ENCODE measurements at regions not wholly inside any gene's neighbourhood (a gene's known extent, or its start where the extent isn't known, plus 50 kb on each side); places are given as distances from the start of the nearest gene placed in this dataset.
"Not testable (repeated sequence)": the region's sequence is repeated elsewhere in the genome, so short reads cannot be mapped to it uniquely, and the experiment has no call there.

- H3K27me3 ChIP-seq (ENCODE audit: insufficient read depth, low read length): no peaks in the 10 kb centered on the region
- no peak overlapping the region for H3K4me3 ChIP-seq (ENCODE audit: low read length)
- no peaks in the 10 kb centered on the region for H3K9me3 ChIP-seq (ENCODE audit: insufficient read depth, low read depth, low read length)
- no peak overlapping the region for H3K27ac ChIP-seq (ENCODE audit: low read length)
- no peak overlapping the region for H3K9ac ChIP-seq (ENCODE audit: low read depth, low read length)
- H3K4me1 ChIP-seq (ENCODE audit: insufficient read depth, low read length): no peaks in the 10 kb centered on the region
- no peaks in the 10 kb centered on the region for H3K36me3 ChIP-seq (ENCODE audit: insufficient read depth, low read depth, low read length)
Measured at GRCh38 chr11:101835506-101836063, 79.2 kb upstream of the CEP126 start.

DNA sequence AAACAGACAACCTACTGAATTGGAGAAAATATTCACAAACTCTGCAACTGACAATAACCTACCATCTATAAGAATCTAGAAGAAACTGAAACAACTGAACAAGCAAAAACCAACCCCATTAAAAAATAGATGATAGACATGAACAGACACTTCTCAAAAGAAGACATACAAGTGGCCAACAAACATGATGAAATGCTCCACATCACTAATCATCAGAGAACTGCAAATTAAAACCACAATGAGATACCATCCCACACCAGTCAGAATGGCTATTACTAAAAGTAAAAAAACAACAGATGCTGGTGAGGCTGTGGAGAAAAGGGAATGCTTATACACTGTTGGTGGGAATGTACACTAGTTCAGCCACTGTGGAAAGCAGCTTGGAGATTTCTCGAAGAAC, 84.3 kb upstream of the CEP126 start:
- not testable (repeated sequence) for H3K9ac ChIP-seq (ENCODE audit: low read depth, low read length); H3K9me3 ChIP-seq (ENCODE audit: insufficient read depth, low read depth, low read length); H3K4me1 ChIP-seq (ENCODE audit: insufficient read depth, low read length); H3K36me3 ChIP-seq (ENCODE audit: insufficient read depth, low read depth, low read length); H3K4me3 ChIP-seq (ENCODE audit: low read length); H3K27ac ChIP-seq (ENCODE audit: low read length); H3K27me3 ChIP-seq (ENCODE audit: insufficient read depth, low read length)

GRCh38 chr11:101825531-101825930, 89.3 kb upstream of the CEP126 start:
- Histone ChIP-seq H3K27ac (ENCODE audit: low read length) (no peak overlapping the region), H3K9ac (ENCODE audit: low read depth, low read length) (no peak overlapping the region), H3K4me1 (ENCODE audit: insufficient read depth, low read length) (no peaks in the 10 kb centered on the region), H3K9me3 (ENCODE audit: insufficient read depth, low read depth, low read length) (no peaks in the 10 kb centered on the region), H3K27me3 (ENCODE audit: insufficient read depth, low read length) (no peaks in the 10 kb centered on the region), H3K4me3 (ENCODE audit: low read length) (no peak overlapping the region), H3K36me3 (ENCODE audit: insufficient read depth, low read depth, low read length) (no peaks in the 10 kb centered on the region)

- Histone ChIP-seq H3K9ac (ENCODE audit: low read depth, low read length) (no peak overlapping the region), H3K4me3 (ENCODE audit: low read length) (no peak overlapping the region), H3K27me3 (ENCODE audit: insufficient read depth, low read length) (no peaks in the 10 kb centered on the region), H3K9me3 (ENCODE audit: insufficient read depth, low read depth, low read length) (no peaks in the 10 kb centered on the region), H3K4me1 (ENCODE audit: insufficient read depth, low read length) (no peaks in the 10 kb centered on the region), H3K27ac (ENCODE audit: low read length) (no peak overlapping the region), H3K36me3 (ENCODE audit: insufficient read depth, low read depth, low read length) (no peaks in the 10 kb centered on the region)
Measured at GRCh38 chr11:101817581-101817980, 97.2 kb upstream of the CEP126 start.

DNA sequence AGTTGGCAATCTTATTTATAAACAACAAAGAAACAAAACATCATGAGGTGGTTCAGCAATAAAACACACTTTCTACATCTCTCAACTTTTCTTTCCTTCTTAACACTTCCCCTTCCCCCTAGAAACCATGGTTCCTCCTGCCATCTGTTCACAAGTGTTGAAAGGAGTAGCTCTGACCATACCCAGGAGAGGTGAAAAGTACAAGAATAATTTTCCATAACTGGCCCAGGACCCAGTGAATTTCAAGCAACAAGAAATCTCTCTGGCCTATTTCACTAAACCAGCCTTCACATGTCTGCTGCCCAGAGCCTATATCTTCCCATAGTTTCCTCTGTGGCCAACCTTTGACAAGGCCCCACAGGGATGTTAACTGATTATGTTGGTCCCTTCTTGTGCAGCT, 98.2 kb upstream of the CEP126 start:
- no peaks in the 10 kb centered on the region for H3K9me3 ChIP-seq (ENCODE audit: insufficient read depth, low read depth, low read length)
- no peaks in the 10 kb centered on the region for H3K4me1 ChIP-seq (ENCODE audit: insufficient read depth, low read length)
- H3K27ac ChIP-seq (ENCODE audit: low read length): no peak overlapping the region
- H3K9ac ChIP-seq (ENCODE audit: low read depth, low read length): no peak overlapping the region
- no peaks in the 10 kb centered on the region for H3K36me3 ChIP-seq (ENCODE audit: insufficient read depth, low read depth, low read length)
- no peak overlapping the region for H3K4me3 ChIP-seq (ENCODE audit: low read length)
- H3K27me3 ChIP-seq (ENCODE audit: insufficient read depth, low read length): no peaks in the 10 kb centered on the region

GRCh38 chr11:101812546-101812945, 102.3 kb upstream of the CEP126 start:
- H3K36me3 ChIP-seq (ENCODE audit: insufficient read depth, low read depth, low read length): no peaks in the 10 kb centered on the region
- H3K9ac ChIP-seq (ENCODE audit: low read depth, low read length): no peak overlapping the region
- no peaks in the 10 kb centered on the region for H3K4me1 ChIP-seq (ENCODE audit: insufficient read depth, low read length)
- H3K27ac ChIP-seq (ENCODE audit: low read length): no peak overlapping the region
- H3K9me3 ChIP-seq (ENCODE audit: insufficient read depth, low read depth, low read length): no peaks in the 10 kb centered on the region
- no peaks in the 10 kb centered on the region for H3K27me3 ChIP-seq (ENCODE audit: insufficient read depth, low read length)
- H3K4me3 ChIP-seq (ENCODE audit: low read length): no peak overlapping the region

DNA sequence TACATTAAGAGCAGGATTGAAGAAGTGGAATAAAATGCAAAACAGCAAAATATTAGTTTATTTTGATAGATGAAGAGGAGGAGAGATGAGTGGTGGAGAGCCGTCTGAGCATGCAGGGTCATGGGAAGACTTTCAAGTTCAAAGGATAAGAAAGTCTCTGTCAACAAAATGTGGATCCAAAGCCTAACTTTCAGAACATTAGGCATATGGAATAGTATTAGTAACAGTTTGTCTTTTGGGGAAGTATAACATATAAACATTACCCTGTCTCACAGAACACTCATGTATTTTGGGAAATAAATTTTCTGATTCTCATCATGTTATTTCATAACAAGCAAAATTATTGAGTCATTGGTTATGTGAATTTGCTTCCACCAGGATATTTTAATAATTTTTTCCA, 104.3 kb upstream of the CEP126 start:
- Histone ChIP-seq H3K4me3 (ENCODE audit: low read length) (no peak overlapping the region), H3K4me1 (ENCODE audit: insufficient read depth, low read length) (no peaks in the 10 kb centered on the region), H3K27ac (ENCODE audit: low read length) (no peak overlapping the region), H3K9ac (ENCODE audit: low read depth, low read length) (no peak overlapping the region), H3K9me3 (ENCODE audit: insufficient read depth, low read depth, low read length) (no peaks in the 10 kb centered on the region), H3K27me3 (ENCODE audit: insufficient read depth, low read length) (no peaks in the 10 kb centered on the region), H3K36me3 (ENCODE audit: insufficient read depth, low read depth, low read length) (no peaks in the 10 kb centered on the region)

DNA sequence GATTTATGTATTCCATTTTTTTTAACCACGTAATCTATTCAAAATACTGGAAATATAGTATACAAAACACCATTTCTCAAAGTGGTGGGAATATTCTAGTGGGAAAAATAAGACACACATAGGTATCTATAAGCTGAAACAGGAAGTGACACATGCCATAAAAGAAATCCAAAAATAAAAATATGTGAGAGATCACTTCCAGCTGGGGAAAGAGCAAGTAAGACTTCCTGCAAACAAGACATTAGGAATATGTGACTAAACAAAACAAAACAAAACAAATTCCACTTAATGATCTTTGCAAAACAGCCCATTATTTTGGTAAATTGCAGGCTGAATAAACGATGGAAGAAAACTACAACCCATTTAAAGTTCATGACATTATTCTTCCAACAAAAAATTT, 107.3 kb upstream of the CEP126 start:
- Histone ChIP-seq H3K9ac (ENCODE audit: low read depth, low read length) (no peak overlapping the region), H3K4me1 (ENCODE audit: insufficient read depth, low read length) (no peaks in the 10 kb centered on the region), H3K36me3 (ENCODE audit: insufficient read depth, low read depth, low read length) (no peaks in the 10 kb centered on the region), H3K9me3 (ENCODE audit: insufficient read depth, low read depth, low read length) (no peaks in the 10 kb centered on the region), H3K4me3 (ENCODE audit: low read length) (no peak overlapping the region), H3K27me3 (ENCODE audit: insufficient read depth, low read length) (no peaks in the 10 kb centered on the region), H3K27ac (ENCODE audit: low read length) (no peak overlapping the region)

DNA sequence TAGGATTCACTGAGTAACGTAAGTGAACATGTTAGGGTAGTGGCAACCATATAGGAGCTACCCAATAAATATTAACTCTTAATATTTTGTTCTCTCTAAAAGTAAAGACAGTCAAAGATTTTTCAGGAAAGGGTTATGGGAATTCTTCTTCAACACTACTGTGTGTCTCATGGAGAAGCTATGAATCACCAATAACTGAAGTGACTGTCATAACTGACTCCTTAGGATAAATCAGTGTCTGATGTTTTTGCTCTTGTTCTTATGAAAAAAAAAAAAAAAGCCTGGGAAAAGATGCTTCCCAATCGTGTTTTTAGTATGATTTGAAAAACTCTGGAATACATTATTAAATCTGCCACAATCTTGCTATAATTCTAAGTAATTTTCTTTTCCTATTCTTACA, 111.2 kb upstream of the CEP126 start:
- Histone ChIP-seq H3K36me3 (ENCODE audit: insufficient read depth, low read depth, low read length) (no peaks in the 10 kb centered on the region), H3K27ac (ENCODE audit: low read length) (no peak overlapping the region), H3K9me3 (ENCODE audit: insufficient read depth, low read depth, low read length) (no peaks in the 10 kb centered on the region), H3K4me3 (ENCODE audit: low read length) (no peak overlapping the region), H3K4me1 (ENCODE audit: insufficient read depth, low read length) (no peaks in the 10 kb centered on the region), H3K9ac (ENCODE audit: low read depth, low read length) (no peak overlapping the region), H3K27me3 (ENCODE audit: insufficient read depth, low read length) (no peaks in the 10 kb centered on the region)

GRCh38 chr11:101797335-101797734, 117.5 kb upstream of the CEP126 start:
- peaks cover 5% of the 10 kb centered on the region; the same call in 1 of the 2 replicates for H3K4me1 ChIP-seq (ENCODE audit: insufficient read depth, low read length)
- no peaks in the 10 kb centered on the region for H3K9me3 ChIP-seq (ENCODE audit: insufficient read depth, low read depth, low read length)
- H3K36me3 ChIP-seq (ENCODE audit: insufficient read depth, low read depth, low read length): no peaks in the 10 kb centered on the region
- H3K9ac ChIP-seq (ENCODE audit: low read depth, low read length): no peak overlapping the region
- H3K27me3 ChIP-seq (ENCODE audit: insufficient read depth, low read length): peaks cover 4% of the 10 kb centered on the region; the same call in 1 of the 2 replicates
- H3K4me3 ChIP-seq (ENCODE audit: low read length): no peak overlapping the region
- no peak overlapping the region for H3K27ac ChIP-seq (ENCODE audit: low read length)

DNA sequence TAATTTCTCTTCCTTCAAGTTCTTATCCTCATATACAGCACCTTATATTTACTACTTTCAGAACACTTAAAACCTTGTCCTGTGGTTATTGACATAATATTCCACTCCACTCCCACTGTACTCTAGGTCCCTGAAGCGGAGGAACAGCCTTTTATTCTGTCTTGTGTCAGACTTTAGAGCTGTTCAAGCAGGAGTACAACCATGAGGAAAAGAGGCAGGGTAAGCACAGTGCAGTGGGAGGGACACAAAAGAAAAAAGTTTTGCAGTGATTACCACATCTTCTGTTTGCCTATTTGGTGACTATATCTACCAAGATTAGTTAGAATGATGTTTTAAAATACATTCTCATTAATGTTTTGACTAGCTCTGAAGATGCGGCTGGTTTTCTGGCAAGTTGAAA, 122.0 kb upstream of the CEP126 start:
- Histone ChIP-seq H3K27me3 (ENCODE audit: insufficient read depth, low read length) (peaks cover 7% of the 10 kb centered on the region; the same call in 1 of the 2 replicates), H3K4me1 (ENCODE audit: insufficient read depth, low read length) (peaks cover 5% of the 10 kb centered on the region; the same call in 1 of the 2 replicates)

DNA sequence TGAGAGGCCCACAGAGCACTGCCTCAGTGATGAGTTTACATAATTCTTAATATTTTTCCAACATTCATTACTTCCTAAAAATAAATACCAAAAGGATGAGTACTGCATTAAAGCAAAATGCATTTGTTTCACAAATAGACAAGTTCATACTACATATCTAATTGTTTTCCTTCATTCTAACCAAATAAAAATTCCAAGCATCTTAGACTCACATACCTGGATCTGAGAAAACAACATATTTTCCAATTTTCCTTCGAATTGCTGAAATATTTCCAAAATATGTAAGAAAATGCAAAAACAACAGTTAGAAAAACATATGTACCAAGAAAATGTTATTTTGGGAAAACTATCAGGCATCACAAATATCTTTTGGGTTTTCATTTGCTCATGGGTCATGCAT, 127.9 kb upstream of the CEP126 start:
- no peaks in the 10 kb centered on the region for H3K4me1 ChIP-seq (ENCODE audit: insufficient read depth, low read length)
- H3K9me3 ChIP-seq (ENCODE audit: insufficient read depth, low read depth, low read length): no peaks in the 10 kb centered on the region
- no peak overlapping the region for H3K4me3 ChIP-seq (ENCODE audit: low read length)
- H3K36me3 ChIP-seq (ENCODE audit: insufficient read depth, low read depth, low read length): no peaks in the 10 kb centered on the region
- H3K9ac ChIP-seq (ENCODE audit: low read depth, low read length): no peak overlapping the region
- no peak overlapping the region for H3K27ac ChIP-seq (ENCODE audit: low read length)
- H3K27me3 ChIP-seq (ENCODE audit: insufficient read depth, low read length): no peaks in the 10 kb centered on the region; the same call in 1 of the 2 replicates

More for the DNA sequence above, 122.0 kb upstream of the CEP126 start:
- Histone ChIP-seq H3K4me3 (ENCODE audit: low read length) (no peak overlapping the region), H3K9ac (ENCODE audit: low read depth, low read length) (no peak overlapping the region), H3K36me3 (ENCODE audit: insufficient read depth, low read depth, low read length) (no peaks in the 10 kb centered on the region), H3K27ac (ENCODE audit: low read length) (no peak overlapping the region), H3K9me3 (ENCODE audit: insufficient read depth, low read depth, low read length) (no peaks in the 10 kb centered on the region)
